Activated T-cell treated with anti-CD3 and anti-CD28 coated beads, Interleukin-2, amount 50 U/mL, for 4 hours (primary cell): ENCODE measurements at regions not wholly inside any gene's neighbourhood (a gene's known extent, or its start where the extent isn't known, plus 50 kb on each side); places are given as distances from the start of the nearest gene placed in this dataset.

Experiments used
- ATAC-seq, 2 donors: fragments of 200-7000 bp; cut with Tn5 transposase; one replicate each; pipeline ENCODE4 v1.10.0; 2021
- DNase-seq: peaks from one replicate; pipeline ENCODE4 v3.0.0-alpha.2; 2020
- H3K27me3 Mint-ChIP-seq: one replicate; pipeline ENCODE4 v1.8.0; 2021; ENCODE audit warnings: low read depth, mixed read lengths
- H3K36me3 Mint-ChIP-seq: one replicate; pipeline ENCODE4 v1.8.0; 2022; ENCODE audit warnings: mixed read lengths; ENCODE audit not compliant: insufficient read depth
- H3K4me1 Mint-ChIP-seq: one replicate; pipeline ENCODE4 v1.8.0; 2021; ENCODE audit warnings: low read depth, mixed read lengths
- H3K4me3 Mint-ChIP-seq: one replicate; pipeline ENCODE4 v1.8.0; 2021; ENCODE audit warnings: mild to moderate bottlenecking, moderate library complexity, mixed read lengths
- H3K9me3 Mint-ChIP-seq: one replicate; pipeline ENCODE4 v1.8.0; 2021; ENCODE audit warnings: mixed read lengths

GRCh38 chr20:11544029-11544678, 373.5 kb upstream of the BTBD3 start:
- DNase-seq, result no peak

DNA sequence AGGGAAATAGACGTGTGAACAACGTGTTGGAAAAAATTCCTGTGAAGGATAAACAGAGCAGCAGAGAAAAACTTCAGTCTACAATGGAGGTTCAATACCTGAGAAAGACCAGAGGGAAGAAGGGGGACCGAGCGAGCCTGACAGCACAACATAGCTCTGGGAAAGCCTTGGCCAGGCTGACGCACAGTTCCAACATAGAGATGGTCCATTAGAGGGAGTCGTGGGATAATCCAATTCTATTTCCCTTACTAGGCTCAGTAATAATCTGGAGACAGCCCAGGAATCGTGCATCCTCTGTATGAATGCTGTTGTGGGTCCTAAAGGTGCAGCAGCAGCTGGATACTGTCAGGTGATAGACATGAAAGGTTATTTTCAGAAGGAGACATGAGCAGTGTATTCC, 370.8 kb upstream of the BTBD3 start:
- no peak overlapping the region for H3K4me3 Mint-ChIP-seq
- H3K9me3 Mint-ChIP-seq, result no peaks in the 10 kb centered on the region
- H3K27me3 Mint-ChIP-seq, result no peaks in the 10 kb centered on the region
- no peaks in the 10 kb centered on the region for H3K36me3 Mint-ChIP-seq
- no peak for ATAC-seq
- DNase-seq, result no peak
- no peaks in the 10 kb centered on the region for H3K4me1 Mint-ChIP-seq

More at GRCh38 chr20:11544029-11544678, 373.5 kb upstream of the BTBD3 start:
- Mint-ChIP-seq H3K4me3 (no peak overlapping the region), H3K36me3 (no peaks in the 10 kb centered on the region), H3K4me1 (no peaks in the 10 kb centered on the region), H3K9me3 (no peaks in the 10 kb centered on the region), H3K27me3 (no peaks in the 10 kb centered on the region)
- no peak for ATAC-seq

- no peak overlapping the region for H3K4me3 Mint-ChIP-seq
- no peaks in the 10 kb centered on the region for H3K4me1 Mint-ChIP-seq
- no peak for DNase-seq
These were observed 368.3 kb upstream of the BTBD3 start for GRCh38 chr20:11549172-11550103.

DNA sequence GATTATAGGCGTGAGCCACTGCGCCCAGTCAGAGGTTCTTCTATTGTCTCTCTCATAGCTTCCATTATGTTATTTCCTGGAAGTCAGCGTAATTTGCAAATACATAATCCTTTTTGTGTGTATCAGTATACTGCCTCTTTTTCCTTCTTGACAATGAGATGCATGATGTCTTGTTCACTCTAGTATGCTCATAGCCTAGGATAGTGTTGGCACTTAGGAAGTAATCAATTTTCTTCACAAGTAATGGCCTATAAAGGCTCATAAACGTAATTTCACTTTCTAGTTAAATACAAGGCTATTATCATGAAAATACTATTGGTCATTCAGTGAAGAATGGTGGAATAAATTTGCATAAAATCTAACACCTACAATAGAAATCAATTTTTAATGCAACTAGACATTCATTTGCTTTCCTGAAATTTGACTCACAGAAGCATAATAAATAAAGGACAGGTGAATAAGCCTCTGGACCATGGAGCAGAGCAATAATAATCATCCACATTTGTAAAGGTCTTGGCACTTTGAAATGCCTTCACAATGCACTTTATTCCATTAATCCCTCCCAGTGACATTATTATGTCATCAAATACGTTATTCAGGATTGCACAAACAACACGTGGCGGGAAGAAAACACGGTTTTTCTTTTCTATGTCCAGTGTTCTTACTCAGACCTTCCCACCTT, 366.9 kb upstream of the BTBD3 start:
- Mint-ChIP-seq H3K4me3 (no peak overlapping the region), H3K36me3 (no peaks in the 10 kb centered on the region), H3K27me3 (no peaks in the 10 kb centered on the region), H3K9me3 (no peaks in the 10 kb centered on the region), H3K4me1 (no peaks in the 10 kb centered on the region)
- DNase-seq (no peak), ATAC-seq (no peak)

More at GRCh38 chr20:11549172-11550103, 368.3 kb upstream of the BTBD3 start:
- no peak for ATAC-seq
- no peaks in the 10 kb centered on the region for H3K9me3 Mint-ChIP-seq
- H3K27me3 Mint-ChIP-seq, result no peaks in the 10 kb centered on the region
- no peaks in the 10 kb centered on the region for H3K36me3 Mint-ChIP-seq

GRCh38 chr20:11551479-11551878, 366.2 kb upstream of the BTBD3 start:
- no peaks in the 10 kb centered on the region for H3K4me1 Mint-ChIP-seq
- no peaks in the 10 kb centered on the region for H3K9me3 Mint-ChIP-seq
- no peak overlapping the region for H3K4me3 Mint-ChIP-seq
- no peaks in the 10 kb centered on the region for H3K36me3 Mint-ChIP-seq
- ATAC-seq (no peak), DNase-seq (no peak)
- no peaks in the 10 kb centered on the region for H3K27me3 Mint-ChIP-seq

DNA sequence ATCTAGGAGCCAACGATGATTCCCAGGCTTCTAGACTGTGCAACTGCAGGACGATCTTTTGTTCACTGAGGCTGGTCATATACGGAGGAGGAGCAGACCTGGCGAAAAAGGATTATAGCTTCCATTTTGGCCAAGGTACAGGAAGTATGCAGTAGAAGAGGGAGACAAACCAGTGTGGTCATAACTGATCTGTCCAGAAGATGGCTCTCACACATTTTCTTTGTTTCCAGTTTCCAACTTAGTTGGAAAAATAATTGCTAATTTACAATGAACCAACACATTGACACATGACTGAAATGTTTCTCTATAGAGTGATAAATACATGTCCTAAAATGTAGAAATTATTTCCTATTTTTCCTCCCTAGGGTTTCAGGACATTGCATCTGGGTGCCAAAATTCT, 364.1 kb upstream of the BTBD3 start:
- Mint-ChIP-seq H3K36me3 (no peaks in the 10 kb centered on the region), H3K4me3 (no peak overlapping the region), H3K9me3 (no peaks in the 10 kb centered on the region), H3K27me3 (no peaks in the 10 kb centered on the region), H3K4me1 (no peaks in the 10 kb centered on the region)
- no peak for ATAC-seq
- no peak for DNase-seq

DNA sequence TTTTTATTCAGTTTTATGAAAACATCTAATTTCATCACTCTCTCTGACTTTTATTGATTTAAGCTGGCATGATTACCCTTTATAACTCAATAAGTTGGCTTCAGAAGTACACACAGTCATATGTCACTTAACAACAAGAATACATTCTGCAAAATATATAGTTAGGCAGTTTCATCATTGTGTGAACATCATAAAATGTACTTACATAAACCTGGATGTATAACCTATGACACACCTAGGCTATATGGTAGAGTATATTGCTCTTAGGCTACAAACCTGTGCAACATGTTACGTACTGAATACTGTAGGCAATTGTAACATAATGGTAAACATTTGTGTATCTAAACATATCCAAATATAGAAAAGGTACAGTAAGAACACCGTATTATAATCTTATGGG, 362.2 kb upstream of the BTBD3 start:
- Mint-ChIP-seq H3K9me3 (no peaks in the 10 kb centered on the region), H3K36me3 (no peaks in the 10 kb centered on the region), H3K4me1 (no peaks in the 10 kb centered on the region), H3K4me3 (no peak overlapping the region), H3K27me3 (no peaks in the 10 kb centered on the region)
- DNase-seq, result no peak
- ATAC-seq, result no peak

DNA sequence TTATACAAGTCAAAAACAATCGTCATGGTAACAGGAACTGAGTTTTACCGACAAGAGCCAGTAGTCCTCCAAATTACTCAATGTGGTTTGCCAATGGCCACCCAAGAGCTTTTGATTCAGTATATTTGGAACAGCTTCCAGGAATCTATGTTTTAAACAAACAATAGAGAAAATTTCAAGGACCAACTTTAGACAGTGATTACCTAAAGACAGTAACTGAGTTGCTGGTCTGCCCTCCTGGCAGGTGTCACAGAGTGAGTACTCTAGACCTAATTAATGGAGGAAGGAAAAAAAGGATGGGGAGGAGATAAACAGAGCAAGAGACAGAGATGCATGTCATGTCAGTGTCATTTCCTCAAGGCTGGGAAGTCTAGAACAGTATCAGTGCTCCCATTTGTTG, 361.3 kb upstream of the BTBD3 start:
- ATAC-seq (no peak), DNase-seq (no peak)
- no peak overlapping the region for H3K4me3 Mint-ChIP-seq
- H3K27me3 Mint-ChIP-seq, result no peaks in the 10 kb centered on the region
- H3K36me3 Mint-ChIP-seq, result no peaks in the 10 kb centered on the region
- no peaks in the 10 kb centered on the region for H3K9me3 Mint-ChIP-seq
- no peaks in the 10 kb centered on the region for H3K4me1 Mint-ChIP-seq

- ATAC-seq (no peak), DNase-seq (no peak)
- H3K36me3 Mint-ChIP-seq, result no peaks in the 10 kb centered on the region
- no peaks in the 10 kb centered on the region for H3K27me3 Mint-ChIP-seq
- no peak overlapping the region for H3K4me3 Mint-ChIP-seq
- H3K9me3 Mint-ChIP-seq, result peaks cover 14% of the 10 kb centered on the region
- H3K4me1 Mint-ChIP-seq, result no peaks in the 10 kb centered on the region
These were observed 353.2 kb upstream of the BTBD3 start for GRCh38 chr20:11564491-11564890.

GRCh38 chr20:11569163-11569562, 348.5 kb upstream of the BTBD3 start:
- Mint-ChIP-seq H3K9me3 (peaks cover 11% of the 10 kb centered on the region), H3K4me1 (no peaks in the 10 kb centered on the region), H3K27me3 (no peaks in the 10 kb centered on the region), H3K36me3 (no peaks in the 10 kb centered on the region), H3K4me3 (no peak overlapping the region)
- no peak for DNase-seq
- ATAC-seq, result no peak

- Mint-ChIP-seq H3K9me3 (peaks cover 2% of the 10 kb centered on the region), H3K4me3 (no peak overlapping the region), H3K27me3 (no peaks in the 10 kb centered on the region), H3K4me1 (no peaks in the 10 kb centered on the region), H3K36me3 (no peaks in the 10 kb centered on the region)
- no peak for DNase-seq
- no peak for ATAC-seq
These were observed 344.2 kb upstream of the BTBD3 start for GRCh38 chr20:11573507-11573906.

DNA sequence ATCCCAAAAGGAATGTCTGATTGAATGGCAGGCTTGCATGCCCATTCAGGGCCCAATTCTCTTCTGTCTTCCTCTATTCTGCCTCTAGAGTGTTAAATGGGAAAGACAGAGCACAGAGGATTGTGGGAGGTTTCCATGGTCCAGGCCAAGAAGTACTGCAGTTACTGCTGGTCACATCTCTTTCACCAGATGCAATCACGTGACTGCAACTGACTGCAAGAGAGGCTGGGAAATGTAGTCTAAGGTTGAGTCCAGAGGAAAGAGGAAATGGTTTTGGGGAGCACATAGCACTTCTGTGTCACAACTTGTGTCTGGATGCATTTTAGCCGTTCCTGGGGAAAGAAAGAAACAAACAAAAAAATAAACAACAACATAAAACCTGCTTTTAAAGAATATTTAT, 336.4 kb upstream of the BTBD3 start:
- Mint-ChIP-seq H3K4me3 (no peak overlapping the region), H3K9me3 (peaks cover 6% of the 10 kb centered on the region), H3K36me3 (no peaks in the 10 kb centered on the region), H3K27me3 (no peaks in the 10 kb centered on the region), H3K4me1 (no peaks in the 10 kb centered on the region)
- DNase-seq, result no peak
- no peak for ATAC-seq

DNA sequence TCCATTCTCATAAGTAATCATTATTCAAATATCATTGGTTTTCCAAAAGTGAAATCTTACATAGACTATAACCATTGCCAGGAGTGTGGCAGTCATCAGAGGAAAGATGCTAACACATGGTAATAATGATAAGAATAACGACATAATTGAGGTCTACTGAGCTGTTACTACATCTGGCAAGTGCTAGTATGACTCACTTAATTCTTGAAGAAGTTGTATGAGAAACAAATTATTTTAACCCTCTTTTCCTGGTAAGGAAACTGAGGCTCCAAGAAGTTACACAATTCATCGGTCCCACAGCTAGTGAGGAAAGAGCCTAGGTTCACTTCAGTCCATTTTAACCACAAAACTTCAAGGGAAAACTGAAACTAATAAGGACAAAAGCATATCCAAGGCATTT, 335.6 kb upstream of the BTBD3 start:
- ATAC-seq (no peak), DNase-seq (no peak)
- no peaks in the 10 kb centered on the region for H3K36me3 Mint-ChIP-seq
- H3K27me3 Mint-ChIP-seq, result no peaks in the 10 kb centered on the region
- peaks cover 6% of the 10 kb centered on the region for H3K9me3 Mint-ChIP-seq
- no peak overlapping the region for H3K4me3 Mint-ChIP-seq
- H3K4me1 Mint-ChIP-seq, result no peaks in the 10 kb centered on the region

GRCh38 chr20:11585752-11586352, 331.8 kb upstream of the BTBD3 start:
- no peaks in the 10 kb centered on the region for H3K4me1 Mint-ChIP-seq
- ATAC-seq, result no peak
- peaks cover 14% of the 10 kb centered on the region for H3K9me3 Mint-ChIP-seq
- no peak overlapping the region for H3K4me3 Mint-ChIP-seq
- H3K36me3 Mint-ChIP-seq, result no peaks in the 10 kb centered on the region
- DNase-seq, result no peak
- no peaks in the 10 kb centered on the region for H3K27me3 Mint-ChIP-seq
